Left kidney (tissue), 1 donor: ENCODE measurements at regions not wholly inside any gene's neighbourhood (a gene's known extent, or its start where the extent isn't known, plus 50 kb on each side); places are given as distances from the start of the nearest gene placed in this dataset.

Source experiments
- DNase-seq: peaks from one replicate; pipeline ENCODE4 v3.0.0-alpha.2; 2013

GRCh38 chr9:90245661-90246060 lies 397.0 kb downstream of the DIRAS2 start:
- DNase-seq, result no peak

- DNase-seq, result no peak
These were observed 393.5 kb downstream of the DIRAS2 start for GRCh38 chr9:90249094-90249493.

- no peak for DNase-seq
These were observed 391.3 kb downstream of the DIRAS2 start for GRCh38 chr9:90251316-90251715.

GRCh38 chr9:90256345-90256744 lies 386.3 kb downstream of the DIRAS2 start:
- no peak for DNase-seq

- no peak for DNase-seq
These were observed 383.0 kb downstream of the DIRAS2 start for GRCh38 chr9:90259311-90260246.

GRCh38 chr9:90261698-90262097 lies 380.9 kb downstream of the DIRAS2 start:
- no peak for DNase-seq

GRCh38 chr9:90268613-90269012 lies 374.0 kb downstream of the DIRAS2 start:
- no peak for DNase-seq

GRCh38 chr9:90271707-90272106 lies 370.9 kb downstream of the DIRAS2 start:
- no peak for DNase-seq

- DNase-seq, result no peak
These were observed 367.9 kb downstream of the DIRAS2 start for GRCh38 chr9:90274725-90275124.

- no peak for DNase-seq
These were observed 356.7 kb downstream of the DIRAS2 start for GRCh38 chr9:90285946-90286345.

GRCh38 chr9:90287567-90288274 lies 354.9 kb downstream of the DIRAS2 start:
- DNase-seq, result no peak

GRCh38 chr9:90288275-90288639 lies 354.4 kb downstream of the DIRAS2 start:
- DNase-seq, result no peak

- DNase-seq, result no peak
These were observed 351.7 kb downstream of the DIRAS2 start for GRCh38 chr9:90290716-90291485.

GRCh38 chr9:90296539-90296938 lies 346.1 kb downstream of the DIRAS2 start:
- DNase-seq, result no peak

GRCh38 chr9:90299968-90300367 lies 342.7 kb downstream of the DIRAS2 start:
- no peak for DNase-seq

- DNase-seq, result no peak
These were observed 341.9 kb downstream of the DIRAS2 start for GRCh38 chr9:90300611-90301276.

GRCh38 chr9:90301277-90301653 lies 341.4 kb downstream of the DIRAS2 start:
- no peak for DNase-seq

- DNase-seq, result no peak
These were observed 339.0 kb downstream of the DIRAS2 start for GRCh38 chr9:90303655-90304054.

- DNase-seq, result no peak
These were observed 336.5 kb downstream of the DIRAS2 start for GRCh38 chr9:90306158-90306557.

GRCh38 chr9:90307167-90307833 lies 335.3 kb downstream of the DIRAS2 start:
- DNase-seq, result peak; percentile 54

- no peak for DNase-seq
These were observed 334.7 kb downstream of the DIRAS2 start for GRCh38 chr9:90307891-90308290.

- no peak for DNase-seq
These were observed 333.9 kb downstream of the DIRAS2 start for GRCh38 chr9:90308691-90309090.
